ENCODE measurements at regions not wholly inside any gene's neighbourhood (a gene's known extent, or its start where the extent isn't known, plus 50 kb on each side); places are given as distances from the start of the nearest gene placed in this dataset.

- TF ChIP-seq CTCF (IDR thresholded peaks at IDR 0.05), result no peak
- TF ChIP-seq POLR2A (IDR thresholded peaks at IDR 0.05), result no peak
Observed at GRCh38 chr3:105987809-105988208, 119.0 kb upstream of the CBLB start.

Data from uterus (tissue), 2 donors.